ENCODE measurements at regions not wholly inside any gene's neighbourhood (a gene's known extent, or its start where the extent isn't known, plus 50 kb on each side); places are given as distances from the start of the nearest gene placed in this dataset.
"Not testable (repeated sequence)": the region's sequence is repeated elsewhere in the genome, so short reads cannot be mapped to it uniquely, and the experiment has no call there.

DNA sequence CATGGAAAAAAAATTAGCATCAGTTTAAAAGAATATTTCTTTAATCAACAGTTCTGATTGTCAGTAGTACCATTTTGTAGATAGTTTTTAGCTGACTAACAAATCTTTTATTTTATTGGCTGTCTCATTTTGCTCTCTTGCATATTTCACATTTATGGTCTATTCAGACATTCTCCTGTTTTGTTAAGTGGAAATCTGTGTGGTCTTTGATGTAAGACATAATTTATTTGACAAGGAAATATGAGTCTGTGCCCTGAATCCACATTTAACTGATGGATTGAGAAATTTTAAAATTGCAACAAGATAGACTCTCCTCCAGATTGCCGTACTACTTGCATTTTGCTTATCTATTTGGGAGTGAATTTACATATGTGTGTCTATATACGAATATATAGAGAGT lies 96.3 kb upstream of the ATP5MC3 start:
- H3K4me3 ChIP-seq, result no peak overlapping the region
- intact Hi-C loops (cut with DNase I), result no loop called here
- TF ChIP-seq POLR2A (IDR thresholded peaks at IDR 0.05), result no peak
- TF ChIP-seq, protein P1, sequence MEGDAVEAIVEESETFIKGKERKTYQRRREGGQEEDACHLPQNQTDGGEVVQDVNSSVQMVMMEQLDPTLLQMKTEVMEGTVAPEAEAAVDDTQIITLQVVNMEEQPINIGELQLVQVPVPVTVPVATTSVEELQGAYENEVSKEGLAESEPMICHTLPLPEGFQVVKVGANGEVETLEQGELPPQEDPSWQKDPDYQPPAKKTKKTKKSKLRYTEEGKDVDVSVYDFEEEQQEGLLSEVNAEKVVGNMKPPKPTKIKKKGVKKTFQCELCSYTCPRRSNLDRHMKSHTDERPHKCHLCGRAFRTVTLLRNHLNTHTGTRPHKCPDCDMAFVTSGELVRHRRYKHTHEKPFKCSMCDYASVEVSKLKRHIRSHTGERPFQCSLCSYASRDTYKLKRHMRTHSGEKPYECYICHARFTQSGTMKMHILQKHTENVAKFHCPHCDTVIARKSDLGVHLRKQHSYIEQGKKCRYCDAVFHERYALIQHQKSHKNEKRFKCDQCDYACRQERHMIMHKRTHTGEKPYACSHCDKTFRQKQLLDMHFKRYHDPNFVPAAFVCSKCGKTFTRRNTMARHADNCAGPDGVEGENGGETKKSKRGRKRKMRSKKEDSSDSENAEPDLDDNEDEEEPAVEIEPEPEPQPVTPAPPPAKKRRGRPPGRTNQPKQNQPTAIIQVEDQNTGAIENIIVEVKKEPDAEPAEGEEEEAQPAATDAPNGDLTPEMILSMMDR (IDR thresholded peaks at IDR 0.05), result no peak
- no peaks in the 10 kb centered on the region for H3K4me1 ChIP-seq (replicated peaks in 1 of 2)
- DNase-seq, result no peak
- H3K27me3 ChIP-seq, result no peaks in the 10 kb centered on the region
- H3K27ac ChIP-seq, result no peak overlapping the region
- no peaks in the 10 kb centered on the region for H3K36me3 ChIP-seq (replicated peaks in 1 of 2)
- WGBS, 4 donors, result 62 to 83% (median 77%) methylated on average over 2 of the region's 2 CpGs
- H3K9me3 ChIP-seq (replicated peaks in 1 of 3), result no peaks in the 10 kb centered on the region

DNA sequence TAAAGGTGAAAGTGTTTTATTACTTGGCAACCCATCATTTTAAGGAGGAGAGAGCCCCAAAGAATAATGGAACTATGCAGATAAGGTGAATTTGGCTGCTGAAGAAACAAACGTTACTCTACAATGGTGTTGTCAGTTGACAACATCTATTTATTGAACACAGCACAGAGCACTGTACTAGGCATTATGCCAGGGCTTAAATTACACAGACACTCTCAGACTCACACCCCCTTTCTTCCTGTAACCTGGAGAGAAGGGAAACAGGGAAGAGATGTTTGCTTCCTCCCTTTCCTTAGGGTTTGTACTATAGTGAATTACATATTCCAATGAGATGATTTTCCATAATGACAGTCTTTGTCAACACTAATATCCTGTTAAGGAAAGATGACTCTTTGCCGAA lies 94.0 kb upstream of the ATP5MC3 start:
- Histone ChIP-seq H3K4me1 (replicated peaks in 1 of 2) (no peaks in the 10 kb centered on the region), H3K27me3 (peaks cover 5% of the 10 kb centered on the region), H3K36me3 (replicated peaks in 1 of 2) (no peaks in the 10 kb centered on the region), H3K27ac (no peak overlapping the region), H3K4me3 (no peak overlapping the region), H3K9me3 (replicated peaks in 1 of 3) (no peaks in the 10 kb centered on the region)
- no peak for DNase-seq
- TF ChIP-seq POLR2A (IDR thresholded peaks at IDR 0.05), result no peak
- TF ChIP-seq, protein P1 (IDR thresholded peaks at IDR 0.05), result no peak
- WGBS, 4 donors, result 27 to 36% (median 31%) methylated on average over 2 of the region's 2 CpGs
- intact Hi-C loops (cut with DNase I), result no loop called here

DNA sequence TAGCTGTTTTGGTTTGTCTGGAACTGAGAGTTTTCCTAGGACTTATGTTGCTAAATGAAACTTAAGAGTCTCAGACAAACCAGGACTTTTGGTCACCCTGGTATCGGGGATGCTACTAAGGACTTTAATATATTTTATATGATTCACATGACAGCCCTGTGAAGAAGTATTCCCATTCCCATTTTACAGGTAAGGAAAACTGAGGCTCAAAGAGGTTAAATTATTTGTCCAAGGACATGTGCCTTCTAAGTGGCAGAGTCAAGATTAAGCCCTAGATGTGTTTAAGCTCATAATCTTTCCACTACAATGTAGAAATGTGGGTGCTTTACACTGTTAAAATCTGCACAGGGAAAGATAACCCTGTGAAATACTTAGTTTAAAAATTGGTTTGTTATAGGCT lies 77.7 kb upstream of the ATP5MC3 start:
- Histone ChIP-seq H3K36me3 (replicated peaks in 1 of 2) (no peaks in the 10 kb centered on the region), H3K27ac (no peak overlapping the region), H3K9me3 (replicated peaks in 1 of 3) (no peaks in the 10 kb centered on the region), H3K4me3 (no peak overlapping the region), H3K27me3 (peaks cover 6% of the 10 kb centered on the region), H3K4me1 (replicated peaks in 1 of 2) (no peaks in the 10 kb centered on the region)
- TF ChIP-seq POLR2A (IDR thresholded peaks at IDR 0.05), result no peak
- TF ChIP-seq, protein P1 (IDR thresholded peaks at IDR 0.05), result no peak
- WGBS, 4 donors, result 76 to 100% (median 95%) methylated on average over 1 of the region's 1 CpG
- DNase-seq, result no peak
- intact Hi-C loops (cut with DNase I), result loop anchor here in 1 of 2 donors (10.0 kb wide), 1 partner anchor 836 kb away; the partner anchor contains the start of genes HOXD12 and HOXD13

DNA sequence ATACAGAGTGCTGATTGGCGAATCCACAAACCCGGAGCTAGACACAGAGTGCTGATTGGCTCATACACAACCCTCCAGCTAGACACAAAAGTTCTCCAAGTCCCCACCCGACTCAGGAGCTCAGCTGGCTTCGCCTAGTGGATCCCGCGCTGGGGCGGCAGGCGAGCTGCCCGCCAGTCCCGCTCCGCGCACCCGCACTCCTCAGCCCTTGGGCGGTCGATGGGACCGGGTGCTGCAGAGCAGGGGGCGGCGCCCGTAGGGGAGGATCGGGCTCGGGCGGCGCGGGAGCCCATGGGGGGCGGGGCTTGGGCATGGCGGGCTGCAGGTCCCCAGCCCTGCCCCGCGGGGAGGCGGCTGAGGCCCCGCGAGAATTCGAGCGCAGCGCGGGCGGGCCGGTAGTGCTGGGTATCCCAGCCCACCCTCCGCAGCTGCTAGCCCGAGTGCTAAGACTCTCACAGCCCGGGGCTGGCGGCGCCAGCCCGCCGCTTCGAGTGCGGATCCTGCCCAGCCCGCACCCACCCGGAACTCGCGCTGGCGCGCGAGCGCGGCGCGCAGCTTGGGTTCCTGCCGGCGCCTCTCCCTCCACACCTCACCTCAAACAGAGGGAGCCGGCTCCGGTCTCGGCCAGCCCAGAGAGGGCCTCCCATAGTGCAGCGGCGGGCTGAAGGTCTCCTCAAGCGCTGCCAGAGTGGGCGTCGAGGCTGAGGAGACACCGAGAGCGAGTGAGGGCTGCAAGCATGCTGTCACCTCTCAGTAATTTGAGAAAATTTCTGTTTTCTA lies 75.5 kb upstream of the ATP5MC3 start:
- no peaks in the 10 kb centered on the region for H3K9me3 ChIP-seq (replicated peaks in 1 of 3)
- WGBS, 4 donors, result 91 to 98% (median 92%) methylated on average over 19 to 69 of the region's 69 CpGs
- peaks cover 9% of the 10 kb centered on the region for H3K27me3 ChIP-seq
- no peak overlapping the region for H3K4me3 ChIP-seq
- no peaks in the 10 kb centered on the region for H3K36me3 ChIP-seq (replicated peaks in 1 of 2)
- H3K27ac ChIP-seq, result no peak overlapping the region
- no peaks in the 10 kb centered on the region for H3K4me1 ChIP-seq (replicated peaks in 1 of 2)
- no peak for TF ChIP-seq POLR2A (IDR thresholded peaks at IDR 0.05)
- TF ChIP-seq, protein P1 (IDR thresholded peaks at IDR 0.05), result no peak
- intact Hi-C loops (cut with DNase I), result loop anchor here in 1 of 2 donors (10.0 kb wide), 1 partner anchor 838 kb away; the partner anchor contains the start of genes HOXD12 and HOXD13
- peak in 1 of 7 donors; percentile 6 for DNase-seq

DNA sequence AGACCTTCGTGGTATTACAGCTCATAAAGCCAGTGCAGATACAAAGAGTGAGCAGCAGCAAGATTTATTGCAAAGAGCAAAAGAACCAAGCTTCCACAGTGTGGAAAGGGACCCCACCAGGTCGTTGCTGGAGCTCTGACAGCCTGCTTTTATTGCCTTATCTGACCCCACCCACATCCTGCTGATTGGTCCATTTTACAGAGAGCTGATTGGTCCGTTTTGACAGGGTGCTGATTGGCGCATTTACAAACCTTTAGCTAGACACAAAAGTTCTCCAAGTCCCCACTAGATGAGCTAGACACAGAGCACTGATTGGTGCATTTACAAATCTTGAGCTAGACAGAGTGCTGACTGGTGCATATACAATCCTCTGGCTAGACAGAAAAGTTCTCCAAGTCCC lies 74.9 kb upstream of the ATP5MC3 start:
- H3K36me3 ChIP-seq (replicated peaks in 1 of 2); H3K9me3 ChIP-seq (replicated peaks in 1 of 3); H3K4me1 ChIP-seq (replicated peaks in 1 of 2); H3K27me3 ChIP-seq; DNase-seq; H3K4me3 ChIP-seq; H3K27ac ChIP-seq: not testable (repeated sequence)
- WGBS, 4 donors, result 73 to 85% (median 75%) methylated on average over 4 of the region's 4 CpGs
- intact Hi-C loops (cut with DNase I), result loop anchor here in 1 of 2 donors (10.0 kb wide), 1 partner anchor 838 kb away; the partner anchor contains the start of genes HOXD12 and HOXD13
